Nephron progenitor cell (in vitro differentiated cells): ENCODE measurements at regions not wholly inside any gene's neighbourhood (a gene's known extent, or its start where the extent isn't known, plus 50 kb on each side); places are given as distances from the start of the nearest gene placed in this dataset.

Source experiments
- DNase-seq: peaks from one replicate; pipeline ENCODE4 v3.0.0; 2021
- H3K27ac Mint-ChIP-seq: 2 replicates; pipeline ENCODE4 v1.8.0; 2021; ENCODE audit warnings: mild to moderate bottlenecking, moderate library complexity, mixed read lengths
- H3K27me3 Mint-ChIP-seq: 2 replicates; pipeline ENCODE4 v1.8.0; 2021; ENCODE audit warnings: mild to moderate bottlenecking, low read depth, mixed read lengths; ENCODE audit not compliant: poor library complexity
- H3K36me3 Mint-ChIP-seq: 2 replicates; pipeline ENCODE4 v1.8.0; 2021; ENCODE audit warnings: low read depth, mixed read lengths
- H3K4me1 Mint-ChIP-seq: 2 replicates; pipeline ENCODE4 v1.8.0; 2021; ENCODE audit warnings: mixed read lengths
- H3K4me3 Mint-ChIP-seq: 2 replicates; pipeline ENCODE4 v1.8.0; 2021; ENCODE audit warnings: mild to moderate bottlenecking, moderate library complexity, mixed read lengths
- H3K9me3 Mint-ChIP-seq: 2 replicates; pipeline ENCODE4 v1.8.0; 2021; ENCODE audit warnings: mild to moderate bottlenecking, moderate library complexity, mixed read lengths
- CTCF ChIP-seq: fragments of 200-600 bp; sonication (generic); IDR thresholded peaks from 2 replicates; pipeline ENCODE4 v1.5.0; 2021; ENCODE audit warnings: antibody characterized with exemption

GRCh38 chr3:162670181-162670580 is 1173.6 kb downstream of the OTOL1 start:
- H3K27me3 Mint-ChIP-seq = peaks cover 6% of the 10 kb centered on the region
- H3K4me3 Mint-ChIP-seq = no peak overlapping the region
- peaks cover 5% of the 10 kb centered on the region for H3K9me3 Mint-ChIP-seq
- no peak for DNase-seq
- H3K36me3 Mint-ChIP-seq = no peaks in the 10 kb centered on the region
- no peak for TF ChIP-seq CTCF
- H3K4me1 Mint-ChIP-seq = no peaks in the 10 kb centered on the region
- H3K27ac Mint-ChIP-seq = no peak overlapping the region

DNA sequence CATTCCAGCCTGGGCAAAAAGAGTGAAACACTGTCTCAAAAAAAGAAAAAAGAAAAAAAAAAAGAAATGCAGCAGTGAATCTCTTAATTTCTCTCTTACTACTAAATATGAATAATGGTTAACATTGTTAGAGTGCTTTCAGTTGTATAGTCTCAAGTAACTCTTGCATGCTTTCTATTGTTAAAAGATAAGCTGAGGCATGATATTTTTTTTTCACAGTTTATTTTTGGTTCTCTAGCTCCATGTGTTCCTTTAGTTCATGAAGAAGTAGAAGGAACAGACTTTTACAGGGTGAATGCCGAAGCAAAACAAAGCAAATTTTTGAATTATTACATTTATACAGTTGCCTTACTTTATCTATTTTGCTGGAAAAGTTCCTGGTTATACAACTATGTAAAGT is 1180.9 kb downstream of the OTOL1 start:
- Mint-ChIP-seq H3K9me3 (no peaks in the 10 kb centered on the region), H3K36me3 (no peaks in the 10 kb centered on the region), H3K27me3 (peaks cover 2% of the 10 kb centered on the region), H3K4me3 (no peak overlapping the region), H3K27ac (no peak overlapping the region), H3K4me1 (no peaks in the 10 kb centered on the region)
- no peak for DNase-seq
- TF ChIP-seq CTCF = no peak

DNA sequence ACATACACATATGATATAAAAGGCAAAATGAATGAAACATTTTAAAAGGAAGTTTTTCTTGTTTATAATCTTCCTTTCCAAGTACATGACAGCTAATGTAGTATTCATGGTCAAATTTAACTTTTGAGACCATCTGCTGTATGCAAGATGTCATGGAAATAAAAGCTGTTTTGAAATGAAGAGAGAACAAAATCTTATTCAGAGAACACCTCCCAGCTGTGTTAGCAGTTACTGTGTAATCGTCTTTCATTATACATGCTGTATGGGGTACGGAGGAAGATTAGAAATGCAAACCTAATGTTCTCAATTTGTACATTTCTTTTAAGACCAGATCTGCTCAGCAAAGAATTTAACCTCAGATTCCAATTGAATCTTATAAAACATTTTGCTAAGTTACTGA is 1182.3 kb downstream of the OTOL1 start:
- Mint-ChIP-seq H3K9me3 (no peaks in the 10 kb centered on the region), H3K27ac (no peak overlapping the region), H3K36me3 (no peaks in the 10 kb centered on the region), H3K27me3 (no peaks in the 10 kb centered on the region), H3K4me3 (no peak overlapping the region), H3K4me1 (no peaks in the 10 kb centered on the region)
- no peak for DNase-seq
- TF ChIP-seq CTCF = no peak

DNA sequence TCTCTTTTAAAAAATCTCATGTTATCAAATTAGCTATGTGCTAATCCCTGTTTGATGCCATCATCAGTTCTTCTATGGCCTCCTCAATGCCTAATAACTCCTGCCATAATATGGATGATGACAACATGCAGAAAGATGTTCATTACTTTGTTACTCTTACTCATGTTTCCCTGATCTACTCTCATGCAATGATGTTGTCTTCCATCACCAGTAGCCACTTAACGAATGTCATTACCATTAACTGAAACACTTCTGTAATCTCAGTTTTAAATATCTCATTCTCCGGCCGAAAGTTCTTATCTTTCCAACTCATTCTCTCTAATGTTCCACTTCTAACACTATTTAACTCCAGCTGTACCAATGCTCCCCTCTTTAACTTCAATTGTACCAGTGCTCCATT is 1187.7 kb downstream of the OTOL1 start:
- no peaks in the 10 kb centered on the region for H3K9me3 Mint-ChIP-seq

DNA sequence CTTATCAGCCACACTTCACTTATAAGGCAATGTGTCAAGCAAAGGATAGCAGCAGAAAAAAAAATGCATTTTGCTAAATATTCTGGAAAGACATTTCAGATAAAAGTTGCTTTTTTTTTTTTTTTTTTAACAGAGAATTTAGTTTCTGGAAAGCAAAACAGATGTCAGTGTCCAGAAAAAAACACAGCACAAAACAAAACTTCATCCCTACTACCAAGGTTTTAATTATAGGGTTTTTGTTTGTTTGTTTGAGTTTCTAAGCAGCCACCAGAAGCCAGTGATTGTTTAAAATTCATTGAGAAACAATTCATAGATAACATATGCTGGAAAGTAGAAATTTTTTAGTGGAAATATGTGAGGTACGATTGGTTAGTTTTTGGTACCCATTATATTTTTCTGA is 1202.7 kb downstream of the OTOL1 start:
- Mint-ChIP-seq H3K4me3 (no peak overlapping the region), H3K27ac (no peak overlapping the region), H3K9me3 (peaks cover 9% of the 10 kb centered on the region), H3K36me3 (no peaks in the 10 kb centered on the region), H3K4me1 (no peaks in the 10 kb centered on the region), H3K27me3 (no peaks in the 10 kb centered on the region)
- DNase-seq = no peak
- no peak for TF ChIP-seq CTCF

More for the DNA sequence above, 1187.7 kb downstream of the OTOL1 start:
- Mint-ChIP-seq H3K4me3 (no peak overlapping the region), H3K27ac (no peak overlapping the region), H3K36me3 (no peaks in the 10 kb centered on the region), H3K4me1 (no peaks in the 10 kb centered on the region), H3K27me3 (no peaks in the 10 kb centered on the region)
- no peak for DNase-seq
- no peak for TF ChIP-seq CTCF

GRCh38 chr3:162701211-162701610 is 1204.6 kb downstream of the OTOL1 start:
- H3K27me3 Mint-ChIP-seq = no peaks in the 10 kb centered on the region
- no peak overlapping the region for H3K4me3 Mint-ChIP-seq
- H3K36me3 Mint-ChIP-seq = no peaks in the 10 kb centered on the region
- no peaks in the 10 kb centered on the region for H3K4me1 Mint-ChIP-seq
- H3K9me3 Mint-ChIP-seq = peaks cover 9% of the 10 kb centered on the region
- DNase-seq = no peak
- H3K27ac Mint-ChIP-seq = no peak overlapping the region
- TF ChIP-seq CTCF = no peak
